ENCODE measurements at regions not wholly inside any gene's neighbourhood (a gene's known extent, or its start where the extent isn't known, plus 50 kb on each side); places are given as distances from the start of the nearest gene placed in this dataset.
"Not testable (repeated sequence)": the region's sequence is repeated elsewhere in the genome, so short reads cannot be mapped to it uniquely, and the experiment has no call there.

DNA sequence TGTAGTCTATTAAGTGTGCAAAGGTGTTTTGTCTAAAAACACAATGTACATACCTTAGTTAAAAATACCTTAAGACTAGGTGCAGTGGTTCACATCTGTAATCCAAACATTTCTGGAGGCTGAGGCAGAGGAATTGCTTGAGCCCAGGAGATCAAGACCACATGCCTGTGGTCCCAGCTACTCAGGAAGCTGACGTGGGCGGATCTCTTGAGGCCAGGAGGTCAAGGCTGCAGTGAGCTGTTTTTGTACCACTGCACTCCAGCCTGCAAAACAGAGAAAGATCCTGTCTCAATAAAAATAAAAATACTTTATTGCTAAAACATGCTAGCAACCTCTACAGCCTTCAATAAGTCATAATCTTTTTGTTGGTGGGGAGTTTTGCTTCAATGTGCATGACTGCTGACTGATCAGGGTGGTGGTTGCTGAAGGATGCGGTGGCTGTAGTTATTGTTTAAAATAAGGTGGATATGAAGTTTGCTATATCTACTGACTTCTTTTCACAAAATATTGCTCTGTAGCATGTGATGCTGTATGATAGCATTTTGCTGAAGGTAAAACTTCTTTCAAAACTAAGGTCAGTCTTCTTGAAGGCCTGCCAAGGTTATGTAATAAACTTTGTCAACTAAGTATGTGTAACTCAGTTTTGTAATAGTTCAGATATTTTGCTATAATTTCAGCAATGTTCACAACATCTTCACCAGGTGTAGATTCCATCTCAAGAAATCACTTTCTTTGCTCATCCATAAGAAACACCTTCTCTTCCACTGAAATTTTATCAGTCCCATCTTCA lies 1238.0 kb upstream of the NRXN1 start:
- DNase-seq (ENCODE audit: low spot score): no peak
- in situ Hi-C loops (cut with HindIII; ENCODE audit: low sequenced_read_pairs): no loop called here

DNA sequence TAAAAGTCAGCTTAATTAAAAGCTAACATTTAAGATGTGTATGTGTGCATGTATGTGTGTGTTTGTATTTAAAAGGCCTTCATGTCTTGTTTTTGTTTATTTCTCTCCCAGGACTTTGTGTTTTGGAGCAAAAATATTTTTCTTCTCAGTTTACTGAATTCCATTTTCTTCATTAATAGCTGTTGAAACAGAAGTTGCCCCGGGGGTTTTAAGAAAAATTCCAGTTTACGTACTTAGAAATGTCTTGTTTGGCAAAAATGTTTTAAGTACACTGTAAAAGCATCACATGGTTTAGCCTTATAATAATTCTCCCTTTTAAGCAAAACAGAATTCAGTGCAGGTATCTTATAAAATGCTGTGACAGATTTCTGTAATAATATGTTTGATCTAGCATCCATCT lies 1233.0 kb upstream of the NRXN1 start:
- DNase-seq (ENCODE audit: low spot score): no peak
- in situ Hi-C loops (cut with HindIII; ENCODE audit: low sequenced_read_pairs): no loop called here

GRCh38 chr2:52264488-52264887 lies 1232.6 kb upstream of the NRXN1 start:
- in situ Hi-C loops (cut with HindIII; ENCODE audit: low sequenced_read_pairs): no loop called here

GRCh38 chr2:52260904-52261303 lies 1229.0 kb upstream of the NRXN1 start:
- in situ Hi-C loops (cut with HindIII; ENCODE audit: low sequenced_read_pairs): no loop called here
- no peak for DNase-seq (ENCODE audit: low spot score)

More at GRCh38 chr2:52264488-52264887, 1232.6 kb upstream of the NRXN1 start:
- DNase-seq (ENCODE audit: low spot score): no peak

DNA sequence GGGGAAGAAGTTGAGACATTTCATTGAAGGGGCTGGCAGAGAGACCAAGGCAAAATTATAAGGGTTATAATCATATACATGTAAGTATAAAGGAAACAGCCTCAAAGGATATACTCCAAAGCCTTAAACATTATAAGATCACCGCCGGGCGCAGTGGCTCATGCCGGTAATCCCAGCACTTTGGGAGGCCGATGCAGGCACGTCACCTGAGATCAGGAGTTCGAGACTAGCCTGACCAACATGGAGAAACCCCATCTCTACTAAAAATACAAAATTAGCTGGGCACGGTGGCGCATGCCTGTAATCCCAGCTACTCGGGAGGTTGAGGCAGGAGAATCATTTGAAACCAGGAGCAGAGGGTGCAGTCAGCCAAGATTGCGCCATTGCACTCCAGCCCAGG lies 1227.0 kb upstream of the NRXN1 start:
- DNase-seq (ENCODE audit: low spot score); in situ Hi-C loops (cut with HindIII; ENCODE audit: low sequenced_read_pairs): not testable (repeated sequence)

DNA sequence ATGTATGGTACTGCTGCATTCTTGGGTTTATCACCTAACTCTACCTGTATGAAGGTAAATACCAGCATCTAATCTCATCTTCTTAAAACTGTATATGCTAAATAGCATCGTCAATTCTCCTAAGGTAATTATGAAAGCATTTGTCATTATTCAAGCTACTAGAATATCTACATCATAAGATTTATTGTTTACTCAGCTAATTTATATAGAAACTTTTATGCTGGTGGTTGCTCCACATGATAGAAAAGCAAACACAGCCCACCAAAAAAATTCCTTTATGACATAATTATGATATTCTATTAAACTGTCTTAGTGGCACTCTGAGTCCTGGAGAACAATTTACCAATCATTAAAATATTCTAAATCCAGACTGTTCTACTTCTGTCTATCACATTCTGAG lies 1226.1 kb upstream of the NRXN1 start:
- DNase-seq (ENCODE audit: low spot score): no peak
- in situ Hi-C loops (cut with HindIII; ENCODE audit: low sequenced_read_pairs): no loop called here

- DNase-seq (ENCODE audit: low spot score): no peak
- in situ Hi-C loops (cut with HindIII; ENCODE audit: low sequenced_read_pairs): no loop called here
These were observed 1221.6 kb upstream of the NRXN1 start for GRCh38 chr2:52253416-52253980.

GRCh38 chr2:52238782-52239181 lies 1206.8 kb upstream of the NRXN1 start:
- in situ Hi-C loops (cut with HindIII; ENCODE audit: low sequenced_read_pairs): no loop called here
- DNase-seq (ENCODE audit: low spot score): no peak

DNA sequence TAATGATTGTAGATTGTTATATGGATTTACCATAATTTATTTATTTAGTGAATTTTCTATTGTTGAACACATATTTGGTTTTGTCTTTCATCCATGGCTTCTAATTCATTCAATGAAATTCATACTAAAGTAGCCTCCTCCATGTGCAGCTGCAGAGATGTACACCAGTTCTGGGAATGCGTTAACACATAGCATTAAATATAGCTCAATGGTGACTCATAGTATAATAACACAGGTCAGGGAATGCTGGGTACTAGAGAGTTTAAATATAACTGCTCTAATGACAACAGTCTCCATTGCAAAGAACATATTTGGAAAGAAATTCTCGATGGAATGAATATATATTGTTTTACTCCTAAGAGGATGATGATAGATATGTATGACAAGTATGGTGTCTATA lies 1190.2 kb upstream of the NRXN1 start:
- in situ Hi-C loops (cut with HindIII; ENCODE audit: low sequenced_read_pairs): no loop called here
- DNase-seq (ENCODE audit: low spot score): no peak

DNA sequence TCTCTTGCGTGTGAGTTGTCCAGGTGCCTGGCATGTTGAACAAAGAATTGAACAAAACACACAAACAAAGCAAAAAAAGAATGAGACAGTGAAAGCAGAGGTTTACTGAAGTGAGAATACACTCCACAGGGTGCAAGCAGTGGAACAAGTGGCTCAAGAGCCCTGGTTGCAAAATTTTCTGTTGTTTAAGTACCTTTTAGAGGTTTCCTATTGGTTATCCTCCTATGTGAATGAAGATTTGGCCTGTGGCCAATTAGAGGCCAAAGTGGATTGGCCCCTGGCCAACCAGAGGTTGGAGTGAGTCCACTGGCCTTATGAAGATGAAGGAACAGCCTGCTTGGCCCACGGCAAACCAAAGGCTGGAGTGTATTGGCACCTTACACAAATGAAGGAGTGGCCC lies 1188.5 kb upstream of the NRXN1 start:
- in situ Hi-C loops (cut with HindIII; ENCODE audit: low sequenced_read_pairs): no loop called here
- DNase-seq (ENCODE audit: low spot score): no peak

DNA sequence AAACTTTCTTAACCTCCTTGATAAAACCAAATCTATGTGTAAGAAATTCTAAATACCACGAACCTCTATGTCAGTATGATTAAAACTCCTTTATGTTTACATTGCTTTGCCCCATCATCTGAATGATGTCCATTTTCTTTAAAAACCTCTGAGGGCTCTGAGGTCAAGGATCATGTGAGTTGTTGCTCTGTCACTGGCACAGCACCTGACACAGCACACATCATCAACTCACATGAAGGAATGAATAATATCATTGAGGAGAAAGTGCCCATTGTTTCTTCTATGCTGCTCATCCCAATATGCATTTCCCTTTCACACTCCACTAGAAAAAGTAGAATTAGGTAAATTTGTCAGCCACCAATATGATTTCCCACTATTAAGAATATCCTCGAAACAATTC lies 1178.7 kb upstream of the NRXN1 start:
- in situ Hi-C loops (cut with HindIII; ENCODE audit: low sequenced_read_pairs): no loop called here
- no peak for DNase-seq (ENCODE audit: low spot score)

- DNase-seq (ENCODE audit: low spot score): no peak
- in situ Hi-C loops (cut with HindIII; ENCODE audit: low sequenced_read_pairs): no loop called here
These were observed 1178.2 kb upstream of the NRXN1 start for GRCh38 chr2:52210161-52210560.

DNA sequence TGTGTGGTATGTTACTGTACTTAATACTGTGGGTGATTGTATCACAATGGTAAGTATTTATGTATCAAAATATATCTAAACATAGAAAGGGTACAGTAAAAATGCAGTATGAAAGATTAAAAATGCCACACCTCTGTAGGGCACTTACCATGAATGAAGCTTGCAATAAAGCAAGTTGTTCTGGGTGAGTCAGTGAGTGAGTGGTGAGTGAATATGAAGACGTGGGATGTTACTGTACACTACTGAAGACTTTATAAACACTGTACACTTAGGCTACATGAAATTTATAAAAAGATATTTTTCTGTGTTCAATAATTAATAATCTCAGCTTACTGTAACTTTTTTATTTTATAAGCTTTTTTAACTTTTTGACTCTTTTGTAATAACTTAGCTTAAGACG lies 1162.4 kb upstream of the NRXN1 start:
- DNase-seq (ENCODE audit: low spot score): no peak
- in situ Hi-C loops (cut with HindIII; ENCODE audit: low sequenced_read_pairs): no loop called here

DNA sequence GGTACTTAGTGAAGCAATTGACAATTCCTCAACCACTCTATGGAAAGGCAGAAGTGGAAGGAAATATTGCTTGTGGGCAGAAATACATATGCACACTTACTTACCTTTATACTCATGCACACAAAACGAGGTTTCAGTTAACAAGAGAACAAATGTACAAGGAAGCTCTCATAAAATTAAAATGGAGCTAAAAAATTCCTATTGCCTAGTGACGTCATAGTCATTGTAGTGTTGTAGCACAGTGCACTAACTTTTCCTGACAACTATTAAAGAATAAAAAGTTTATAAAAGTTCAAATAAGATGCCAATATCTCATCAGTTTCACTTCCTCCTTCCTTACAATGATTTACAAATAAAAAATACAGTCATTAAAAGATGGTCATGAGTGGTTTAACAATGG lies 1161.9 kb upstream of the NRXN1 start:
- in situ Hi-C loops (cut with HindIII; ENCODE audit: low sequenced_read_pairs): no loop called here
- no peak for DNase-seq (ENCODE audit: low spot score)

- in situ Hi-C loops (cut with HindIII; ENCODE audit: low sequenced_read_pairs): no loop called here
- DNase-seq (ENCODE audit: low spot score): no peak
These were observed 1160.7 kb upstream of the NRXN1 start for GRCh38 chr2:52192656-52193055.

GRCh38 chr2:52181080-52181479 lies 1149.1 kb upstream of the NRXN1 start:
- in situ Hi-C loops (cut with HindIII; ENCODE audit: low sequenced_read_pairs): no loop called here
- DNase-seq (ENCODE audit: low spot score): no peak

- DNase-seq (ENCODE audit: low spot score): no peak
- in situ Hi-C loops (cut with HindIII; ENCODE audit: low sequenced_read_pairs): no loop called here
These were observed 1146.9 kb upstream of the NRXN1 start for GRCh38 chr2:52178845-52179244.

GRCh38 chr2:52145005-52145404 lies 1113.1 kb upstream of the NRXN1 start:
- in situ Hi-C loops (cut with HindIII; ENCODE audit: low sequenced_read_pairs): no loop called here

GRCh38 chr2:52144590-52144989 lies 1112.7 kb upstream of the NRXN1 start:
- no peak for DNase-seq (ENCODE audit: low spot score)
- in situ Hi-C loops (cut with HindIII; ENCODE audit: low sequenced_read_pairs): no loop called here

More at GRCh38 chr2:52145005-52145404, 1113.1 kb upstream of the NRXN1 start:
- no peak for DNase-seq (ENCODE audit: low spot score)

DNA sequence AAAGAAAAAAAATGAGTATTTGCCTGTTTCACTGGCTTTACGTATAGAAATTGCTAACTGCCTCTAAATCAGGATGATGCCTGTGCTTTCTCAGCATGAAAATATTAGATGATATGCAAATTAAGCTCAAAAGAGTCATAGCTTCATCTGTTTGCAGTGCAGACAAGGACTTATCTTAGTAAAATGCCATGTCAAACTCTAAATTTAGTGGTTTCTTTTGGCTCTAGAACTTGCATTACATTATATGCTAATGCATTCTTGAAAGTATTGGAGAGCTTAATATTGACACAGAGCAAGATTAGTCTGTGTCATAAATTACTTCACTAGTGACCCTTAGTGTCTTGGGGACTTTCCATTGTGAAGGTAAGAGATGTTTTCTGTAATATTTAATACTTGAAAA lies 1109.1 kb upstream of the NRXN1 start:
- no peak for DNase-seq (ENCODE audit: low spot score)
- in situ Hi-C loops (cut with HindIII; ENCODE audit: low sequenced_read_pairs): no loop called here

DNA sequence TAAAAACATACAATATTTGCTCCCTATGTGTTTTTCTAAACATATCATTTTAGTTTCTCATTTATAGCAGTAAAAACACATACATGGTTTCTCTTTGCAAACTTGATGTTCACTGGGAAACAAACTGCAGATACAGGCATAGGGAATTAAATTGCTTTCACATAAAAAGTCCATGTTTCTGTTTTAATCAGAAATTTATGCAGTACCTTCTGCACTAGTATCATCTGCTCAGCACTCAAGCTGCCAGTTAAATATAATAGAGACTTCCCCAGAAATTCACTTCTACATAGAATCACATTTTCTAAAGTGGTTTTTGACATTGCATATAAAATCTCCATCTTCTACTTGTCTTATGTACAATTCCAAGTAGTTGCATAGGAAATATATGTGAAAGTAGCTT lies 1107.3 kb upstream of the NRXN1 start:
- in situ Hi-C loops (cut with HindIII; ENCODE audit: low sequenced_read_pairs): no loop called here
- DNase-seq (ENCODE audit: low spot score): no peak

Measured in G401 (cell line).